HepG2 (cell line): ENCODE measurements at regions not wholly inside any gene's neighbourhood (a gene's known extent, or its start where the extent isn't known, plus 50 kb on each side); places are given as distances from the start of the nearest gene placed in this dataset.

ENCODE experiments used
- ATAC-seq: fragments of 200-7000 bp; cut with Tn5 transposase; 3 replicates; pipeline ENCODE4 v1.9.1; 2020; ENCODE audit warnings: mild to moderate bottlenecking, moderate library complexity
- BruUV-seq: library from RNA; stranded (reverse); fragments of 400-500 nt; replicated peaks from 2 replicates; lab custom pipeline; 2021; lab: Mats Ljungman, UMichigan
- CTCF ChIA-PET: fragments of 300-600 bp; formaldehyde crosslinking; extraction: SDS; loops from one replicate; lab custom pipeline; 2021; ENCODE audit warnings: low total read pairs, inconsistent platforms, low intra/inter-chr PET ratio; lab: Yijun Ruan, JAX
- POLR2A ChIA-PET: fragments of 350-600 bp; sonication (Branson Sonifier 250); formaldehyde crosslinking; loops from one replicate; lab custom pipeline; 2020; ENCODE audit warnings: antibody characterized with exemption, inconsistent platforms; lab: Yijun Ruan, JAX
- DNase-seq: peaks from one replicate; pipeline ENCODE4 v3.0.0-alpha.2; 2015; ENCODE audit warnings: low spot score
- FAIRE-seq: peaks from 3 replicates; lab custom pipeline; 2011; peaks lifted over from hg19 to GRCh38; lab: Jason Lieb, UNC
- H2AFZ ChIP-seq: one replicate; pipeline ENCODE4 v1.6.1; 2011; ENCODE audit warnings: low read length, inconsistent platforms
- H3K27ac ChIP-seq: fragments of 300-600 bp; 3 replicates; pipeline ENCODE4 v1.8.0; 2011; ENCODE audit warnings: mixed run types, mild to moderate bottlenecking, mixed read lengths, low read length, inconsistent platforms; ENCODE audit not compliant: insufficient read depth; ENCODE audit errors: extremely low read length
- H3K27me3 ChIP-seq, 2 experiments: fragments of 200-600 bp in 1 of 2; 2 replicates in 1 of 2; 3 replicates in 1 of 2; pipeline versions ENCODE4 v1.6.0 to v1.8.0; 2011; ENCODE audit warnings: low read length in 2 of 2, mild to moderate bottlenecking in 2 of 2, moderate library complexity in 2 of 2, inconsistent platforms in 1 of 2; ENCODE audit not compliant: insufficient read depth in 2 of 2, control insufficient read depth in 1 of 2
- H3K36me3 ChIP-seq, 2 experiments: fragments of 200-600 bp in 1 of 2; replicated peaks in 1 of 2; 2 replicates in 1 of 2; 3 replicates in 1 of 2; pipeline versions ENCODE4 v1.5.1 to v1.8.0; 2011; ENCODE audit warnings: low read length in 2 of 2, inconsistent platforms in 1 of 2; ENCODE audit not compliant: insufficient read depth in 2 of 2, control insufficient read depth in 1 of 2
- H3K4me1 ChIP-seq: 2 replicates; pipeline ENCODE4 v1.5.1; 2012; ENCODE audit warnings: low read length, inconsistent platforms; ENCODE audit not compliant: insufficient read depth
- H3K4me2 ChIP-seq: 2 replicates; pipeline ENCODE4 v1.6.0; 2011; ENCODE audit warnings: low read depth, low read length, inconsistent platforms
- H3K4me3 ChIP-seq, 3 experiments: fragments of 200-600 bp in 1 of 3; sonication (generic), shearing (Covaris generic) in 1 of 3; replicated peaks in 1 of 3; 2 replicates each; pipeline ENCODE4 v1.5.1; 2011 to 2016; ENCODE audit warnings: low read length in 3 of 3, inconsistent platforms in 2 of 3, low read depth in 2 of 3, mild to moderate bottlenecking in 2 of 3, control low read depth in 1 of 3, mixed read lengths in 1 of 3; ENCODE audit not compliant: insufficient read depth in 1 of 3
- H3K79me2 ChIP-seq: one replicate; pipeline ENCODE4 v1.6.1; 2011; ENCODE audit warnings: low read length, inconsistent platforms; ENCODE audit not compliant: insufficient read depth
- H3K9ac ChIP-seq: 2 replicates; pipeline ENCODE4 v1.6.0; 2011; ENCODE audit warnings: mild to moderate bottlenecking, low read depth, low read length, inconsistent platforms; ENCODE audit not compliant: insufficient read depth
- H3K9me3 ChIP-seq: 2 replicates; pipeline ENCODE4 v1.5.1; 2012; ENCODE audit warnings: mild to moderate bottlenecking, low read length
- H4K20me1 ChIP-seq: 2 replicates; pipeline ENCODE4 v1.6.0; 2011; ENCODE audit warnings: inconsistent platforms, mild to moderate bottlenecking, low read length, moderate library complexity; ENCODE audit not compliant: insufficient read depth
- MAFK ChIP-seq, 2 experiments: IDR thresholded peaks in 1 of 2; conservative IDR thresholded peaks in 1 of 2; 2 replicates each; pipeline ENCODE4 v1.6.1; 2011; ENCODE audit warnings: improper control_type of control experiment in 2 of 2, low read length in 2 of 2
- THAP11 ChIP-seq: IDR thresholded peaks from 2 replicates; pipeline ENCODE4 v1.6.1; 2016; ENCODE audit warnings: missing biosample characterization, missing genetic modification reagents
- ZNF484 ChIP-seq: sonication (generic); formaldehyde crosslinking; IDR thresholded peaks from 2 replicates; pipeline ENCODE4 v1.5.1; 2020; ENCODE audit warnings: mild to moderate bottlenecking, low read depth, missing genetic modification reagents, borderline replicate concordance
- WGBS: methylation state at CpG from one replicate; pipeline ENCODE4 v1.1.6; 2017; ENCODE audit warnings: low lambda C conversion rate; 5-methylcytosine and 5-hydroxymethylcytosine counted together
- in situ Hi-C: cut with HindIII; loops from 2 replicates; pipeline ENCODE4 v1.10.0; 2017; ENCODE audit warnings: low pct_unique_long_range_greater_than_20kb; ENCODE audit not compliant: extremely low pct_ligation_motif_present
- intact Hi-C: fragments of 100-400 bp; cut with micrococcal nuclease; formaldehyde crosslinking; loops from one replicate; pipeline ENCODE4 v1.10.0; 2022; ENCODE audit not compliant: unreplicated experiment

- Histone ChIP-seq H3K4me2 (no peak overlapping the region), H3K4me1 (no peaks in the 10 kb centered on the region), H3K9me3 (no peaks in the 10 kb centered on the region), H4K20me1 (no peaks in the 10 kb centered on the region), H3K79me2 (no peaks in the 10 kb centered on the region), H3K27ac (no peak overlapping the region), H3K9ac (no peak overlapping the region), H3K27me3 (no peaks in the 10 kb centered on the region), H3K4me3 (no peak overlapping the region), H3K36me3 (no peaks in the 10 kb centered on the region), H2AFZ (no peak overlapping the region)
- ATAC-seq, result no peak
- ChIA-PET CTCF (no interaction called here), POLR2A (no interaction called here)
- TF ChIP-seq THAP11 (CRISPR knock-in tag), result no peak
- intact Hi-C loops, result no loop called here
- WGBS, result 84% methylated on average over 1 of the region's 1 CpG
- FAIRE-seq, result no peak
- in situ Hi-C loops, result no loop called here
- BruUV-seq, result no TSS peak
- DNase-seq, result no peak
Observed at GRCh38 chr10:8576281-8576680, 521.8 kb downstream of the GATA3 start.

GRCh38 chr10:8576911-8577310, 522.4 kb downstream of the GATA3 start:
- in situ Hi-C loops (no loop called here), intact Hi-C loops (no loop called here)
- DNase-seq, result no peak
- Histone ChIP-seq H4K20me1 (no peaks in the 10 kb centered on the region), H3K4me2 (no peak overlapping the region)
- TF ChIP-seq ZNF484 (CRISPR knock-in tag), result no peak
- peak; percentile 27 to 45; a peak in 3 of 4 replicates for TF ChIP-seq MAFK (conservative IDR thresholded peaks at IDR 0.05 in 1 of 2, IDR thresholded peaks at IDR 0.05 in 1 of 2; ENCODE audit: low read length in 2 of 2)
- TF ChIP-seq, all 625 proteins: peak for 1
- H3K9ac ChIP-seq, result no peak overlapping the region
- no peak overlapping the region for H3K4me3 ChIP-seq
- POLR2A ChIA-PET, result no interaction called here
- CTCF ChIA-PET, result no interaction called here
- no peaks in the 10 kb centered on the region for H3K79me2 ChIP-seq
- no peaks in the 10 kb centered on the region for H3K9me3 ChIP-seq
- no peak for FAIRE-seq
- no peaks in the 10 kb centered on the region for H3K27me3 ChIP-seq
- no peak for ATAC-seq
- H3K4me1 ChIP-seq, result no peaks in the 10 kb centered on the region
- H3K36me3 ChIP-seq, result no peaks in the 10 kb centered on the region
- no peak overlapping the region for H3K27ac ChIP-seq
- 5% methylated on average over 3 of the region's 3 CpGs for WGBS
- no peak overlapping the region for H2AFZ ChIP-seq
- BruUV-seq, result no TSS peak
